Activated naive CD8-positive, alpha-beta T cell treated with anti-CD3 and anti-CD28 coated beads, Interleukin-2, amount 10 ng/mL, durations not matched to agents 7 days and 5 days (primary cell): ENCODE measurements at regions not wholly inside any gene's neighbourhood (a gene's known extent, or its start where the extent isn't known, plus 50 kb on each side); places are given as distances from the start of the nearest gene placed in this dataset.

Experiments used
- ATAC-seq: fragments of 150-1000 bp; cut with Tn5 transposase; one replicate; pipeline ENCODE4 v1.10.0; 2021; ENCODE audit warnings: low read depth, moderate library complexity
- POLR2A ChIA-PET: fragments of 350-600 bp; sonication (Branson Sonifier 250); formaldehyde crosslinking; loops from one replicate; lab custom pipeline; 2021; ENCODE audit warnings: antibody characterized with exemption; lab: Charles Lee
- DNase-seq: peaks from one replicate; pipeline ENCODE4 v3.0.0; 2021
- H3K27ac Mint-ChIP-seq: one replicate; pipeline ENCODE4 v1.8.0; 2022; ENCODE audit warnings: mild to moderate bottlenecking, mixed read lengths
- H3K27me3 Mint-ChIP-seq: one replicate; pipeline ENCODE4 v1.8.0; 2022; ENCODE audit warnings: mild to moderate bottlenecking, moderate library complexity, mixed read lengths
- H3K36me3 Mint-ChIP-seq: one replicate; pipeline ENCODE4 v1.8.0; 2021; ENCODE audit warnings: mild to moderate bottlenecking, mixed read lengths
- H3K4me1 Mint-ChIP-seq: one replicate; pipeline ENCODE4 v1.8.0; 2021; ENCODE audit warnings: mixed read lengths
- H3K4me3 Mint-ChIP-seq: one replicate; pipeline ENCODE4 v1.8.0; 2022; ENCODE audit warnings: mild to moderate bottlenecking, moderate library complexity, mixed read lengths
- H3K9me3 Mint-ChIP-seq: one replicate; pipeline ENCODE4 v1.8.0; 2021; ENCODE audit warnings: mixed read lengths

DNA sequence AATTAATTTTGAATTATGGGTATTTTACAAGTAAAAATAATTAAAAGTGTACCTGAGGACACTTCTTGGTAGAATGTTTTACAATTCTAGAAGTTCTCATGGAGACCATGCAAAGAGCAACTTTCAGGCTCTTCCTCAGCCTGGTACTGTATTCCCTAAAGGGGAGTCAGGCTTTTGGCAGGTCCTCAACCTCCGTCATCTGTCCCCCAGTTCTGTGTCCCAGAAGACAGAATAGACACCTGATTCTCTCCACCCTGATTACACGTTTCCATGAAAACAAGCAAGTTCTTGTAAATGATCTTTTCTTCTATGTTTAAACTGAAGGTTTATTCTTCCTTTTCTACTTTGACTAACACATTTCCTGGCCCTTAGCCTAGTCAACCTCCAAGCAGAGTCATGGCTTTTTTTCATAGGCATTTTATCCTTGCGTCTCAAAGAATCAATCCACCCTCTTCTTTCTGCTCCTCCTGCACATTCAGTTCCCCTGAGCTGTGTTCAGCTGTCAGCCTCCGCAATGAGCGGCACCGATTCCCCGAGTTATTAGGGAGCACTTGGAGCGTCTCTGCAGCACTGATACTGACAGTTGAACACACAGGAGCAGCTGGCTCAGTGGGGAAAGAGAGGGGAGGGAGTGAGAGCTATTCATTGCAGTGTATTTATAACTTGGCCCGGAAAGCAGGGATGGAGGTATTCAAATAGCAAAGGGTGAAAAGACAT is 1082.4 kb upstream of the MAP3K7 start:
- H3K9me3 Mint-ChIP-seq, result peaks cover 3% of the 10 kb centered on the region
- DNase-seq (no peak), ATAC-seq (no peak)
- no peaks in the 10 kb centered on the region for H3K36me3 Mint-ChIP-seq
- H3K27ac Mint-ChIP-seq, result no peak overlapping the region
- POLR2A ChIA-PET, result no interaction called here
- H3K4me1 Mint-ChIP-seq, result no peaks in the 10 kb centered on the region
- no peaks in the 10 kb centered on the region for H3K27me3 Mint-ChIP-seq
- no peak overlapping the region for H3K4me3 Mint-ChIP-seq

DNA sequence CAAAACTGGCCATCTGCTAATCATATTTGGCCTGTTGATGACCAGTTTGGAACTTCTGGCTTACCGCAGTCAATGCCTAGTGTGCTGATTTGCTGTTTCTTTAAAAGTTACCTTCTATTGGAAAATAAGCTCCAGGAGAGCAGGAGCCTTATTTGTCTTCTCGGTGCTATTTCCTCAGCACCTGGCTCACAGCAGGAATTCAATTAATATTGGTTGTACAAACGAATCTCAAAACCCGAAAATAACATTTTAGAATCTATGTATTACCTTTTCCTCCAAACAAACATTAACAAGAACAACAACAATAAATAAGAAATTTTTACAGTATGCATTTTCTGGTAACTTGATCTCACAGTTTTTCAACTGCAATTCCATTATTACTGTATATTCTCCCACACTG is 1080.7 kb upstream of the MAP3K7 start:
- POLR2A ChIA-PET, result no interaction called here
- H3K4me3 Mint-ChIP-seq, result no peak overlapping the region
- ATAC-seq (no peak), DNase-seq (no peak)
- no peaks in the 10 kb centered on the region for H3K4me1 Mint-ChIP-seq
- H3K27ac Mint-ChIP-seq, result no peak overlapping the region
- no peaks in the 10 kb centered on the region for H3K36me3 Mint-ChIP-seq
- no peaks in the 10 kb centered on the region for H3K27me3 Mint-ChIP-seq
- H3K9me3 Mint-ChIP-seq, result peaks cover 4% of the 10 kb centered on the region

DNA sequence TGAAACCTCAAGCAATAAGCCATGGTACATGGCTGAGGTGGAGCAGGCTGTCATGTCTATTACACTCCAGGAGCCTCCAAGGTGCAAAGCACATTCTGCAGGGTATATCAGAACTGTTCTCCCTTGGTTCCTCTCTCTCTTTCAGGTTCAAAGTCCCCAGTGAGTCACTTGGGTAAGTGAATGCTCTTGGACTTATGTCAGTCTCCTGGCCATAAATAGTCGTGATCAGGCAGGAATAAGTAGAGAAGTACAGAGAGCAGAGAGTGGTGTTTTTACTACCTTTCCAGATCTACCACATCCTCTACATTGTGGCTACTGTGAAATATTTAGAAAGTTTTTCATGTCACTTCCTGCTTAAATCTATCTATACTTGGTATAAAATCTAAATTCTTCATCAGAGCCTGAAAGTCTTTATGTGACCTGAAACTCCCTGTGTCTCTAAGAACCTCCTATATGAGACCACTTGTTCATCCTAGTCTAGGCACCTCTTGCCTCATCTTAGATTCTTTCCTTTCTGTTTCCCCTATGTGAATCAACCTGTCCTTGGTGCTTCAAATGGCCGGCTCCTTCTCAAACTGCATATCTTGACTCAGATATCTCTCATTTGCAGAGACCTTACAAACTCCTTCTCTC is 1077.6 kb upstream of the MAP3K7 start:
- DNase-seq, result no peak
- H3K4me1 Mint-ChIP-seq, result no peaks in the 10 kb centered on the region

GRCh38 chr6:91660893-91661292 is 1074.0 kb upstream of the MAP3K7 start:
- Mint-ChIP-seq H3K27me3 (no peaks in the 10 kb centered on the region), H3K4me3 (no peak overlapping the region), H3K27ac (no peak overlapping the region), H3K9me3 (peaks cover 4% of the 10 kb centered on the region), H3K36me3 (no peaks in the 10 kb centered on the region), H3K4me1 (no peaks in the 10 kb centered on the region)
- ATAC-seq, result no peak
- POLR2A ChIA-PET, result no interaction called here
- no peak for DNase-seq

More for the DNA sequence above, 1077.6 kb upstream of the MAP3K7 start:
- POLR2A ChIA-PET, result no interaction called here
- Mint-ChIP-seq H3K4me3 (no peak overlapping the region), H3K9me3 (peaks cover 4% of the 10 kb centered on the region), H3K27me3 (no peaks in the 10 kb centered on the region), H3K27ac (no peak overlapping the region), H3K36me3 (no peaks in the 10 kb centered on the region)
- no peak for ATAC-seq

DNA sequence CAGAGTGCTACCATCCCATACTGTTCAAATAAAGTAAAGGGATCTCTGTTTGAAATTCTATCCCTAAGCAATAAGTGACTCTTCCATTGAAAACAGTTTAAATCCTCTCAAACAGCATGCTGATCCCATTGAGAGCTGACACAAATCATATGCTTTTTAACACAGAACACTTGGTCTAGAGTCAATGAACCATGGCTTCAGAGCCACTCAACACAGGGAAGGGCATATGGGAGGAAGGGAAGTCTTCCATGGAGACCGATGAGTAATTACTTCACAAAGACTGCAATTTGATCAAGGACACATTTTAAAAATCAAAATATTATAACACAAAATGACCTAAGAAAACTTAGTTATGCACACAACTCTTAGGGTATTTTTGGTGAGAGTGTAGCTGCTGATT is 1073.0 kb upstream of the MAP3K7 start:
- POLR2A ChIA-PET, result no interaction called here
- H3K27me3 Mint-ChIP-seq, result no peaks in the 10 kb centered on the region
- H3K4me3 Mint-ChIP-seq, result no peak overlapping the region
- peaks cover 4% of the 10 kb centered on the region for H3K9me3 Mint-ChIP-seq
- no peak overlapping the region for H3K27ac Mint-ChIP-seq
- H3K36me3 Mint-ChIP-seq, result no peaks in the 10 kb centered on the region
- ATAC-seq (no peak), DNase-seq (no peak)
- no peaks in the 10 kb centered on the region for H3K4me1 Mint-ChIP-seq

- Mint-ChIP-seq H3K4me1 (no peaks in the 10 kb centered on the region), H3K36me3 (no peaks in the 10 kb centered on the region), H3K27me3 (no peaks in the 10 kb centered on the region), H3K9me3 (peaks cover 4% of the 10 kb centered on the region), H3K27ac (no peak overlapping the region), H3K4me3 (no peak overlapping the region)
- POLR2A ChIA-PET, result no interaction called here
- ATAC-seq (no peak), DNase-seq (no peak)
Measured at GRCh38 chr6:91654793-91655192, 1067.9 kb upstream of the MAP3K7 start.

DNA sequence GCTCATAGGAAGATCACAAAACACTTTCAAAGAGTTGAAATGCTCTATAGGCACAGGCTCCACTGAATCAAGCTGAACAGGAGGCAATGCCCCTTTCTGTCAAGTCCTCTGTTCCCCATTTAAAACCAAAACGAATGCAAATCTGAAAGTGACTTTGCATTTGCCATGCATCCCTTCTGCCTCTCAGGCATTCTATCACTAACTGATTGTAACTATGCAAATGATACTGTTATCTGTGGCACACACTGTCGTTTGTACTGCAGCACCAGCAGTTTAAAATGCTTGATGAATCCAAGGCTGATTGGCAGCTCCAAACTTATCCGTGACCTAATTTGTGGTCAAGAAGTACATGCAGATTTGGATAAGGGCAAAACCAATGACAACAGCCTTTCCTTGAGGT is 1067.5 kb upstream of the MAP3K7 start:
- no peak overlapping the region for H3K27ac Mint-ChIP-seq
- H3K36me3 Mint-ChIP-seq, result no peaks in the 10 kb centered on the region
- ATAC-seq (no peak), DNase-seq (no peak)
- no peak overlapping the region for H3K4me3 Mint-ChIP-seq
- no peaks in the 10 kb centered on the region for H3K27me3 Mint-ChIP-seq
- POLR2A ChIA-PET, result no interaction called here
- H3K4me1 Mint-ChIP-seq, result no peaks in the 10 kb centered on the region
- H3K9me3 Mint-ChIP-seq, result peaks cover 4% of the 10 kb centered on the region

DNA sequence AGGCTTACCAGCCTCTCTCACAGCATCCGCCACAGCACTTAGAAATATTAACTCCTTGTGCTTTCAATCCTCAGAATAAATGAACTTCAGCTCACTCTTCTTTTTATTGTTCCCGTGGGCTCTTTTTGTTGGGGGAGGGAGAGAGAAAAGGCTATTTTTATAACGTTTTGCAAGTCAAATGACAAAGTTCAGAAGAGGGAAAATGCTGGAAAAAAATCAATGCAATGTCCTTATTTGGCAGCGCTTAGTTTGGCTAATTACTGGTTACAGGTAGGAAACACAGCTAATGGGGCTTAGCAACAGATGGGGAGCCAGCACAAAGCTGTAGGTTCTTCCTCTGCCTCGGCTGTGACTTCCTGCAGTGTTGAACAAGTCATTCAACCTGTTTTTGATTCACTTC is 1067.0 kb upstream of the MAP3K7 start:
- no peaks in the 10 kb centered on the region for H3K4me1 Mint-ChIP-seq
- DNase-seq (no peak), ATAC-seq (no peak)
- no peaks in the 10 kb centered on the region for H3K36me3 Mint-ChIP-seq
- no peak overlapping the region for H3K27ac Mint-ChIP-seq
- no peak overlapping the region for H3K4me3 Mint-ChIP-seq
- peaks cover 4% of the 10 kb centered on the region for H3K9me3 Mint-ChIP-seq
- no peaks in the 10 kb centered on the region for H3K27me3 Mint-ChIP-seq
- POLR2A ChIA-PET, result no interaction called here

DNA sequence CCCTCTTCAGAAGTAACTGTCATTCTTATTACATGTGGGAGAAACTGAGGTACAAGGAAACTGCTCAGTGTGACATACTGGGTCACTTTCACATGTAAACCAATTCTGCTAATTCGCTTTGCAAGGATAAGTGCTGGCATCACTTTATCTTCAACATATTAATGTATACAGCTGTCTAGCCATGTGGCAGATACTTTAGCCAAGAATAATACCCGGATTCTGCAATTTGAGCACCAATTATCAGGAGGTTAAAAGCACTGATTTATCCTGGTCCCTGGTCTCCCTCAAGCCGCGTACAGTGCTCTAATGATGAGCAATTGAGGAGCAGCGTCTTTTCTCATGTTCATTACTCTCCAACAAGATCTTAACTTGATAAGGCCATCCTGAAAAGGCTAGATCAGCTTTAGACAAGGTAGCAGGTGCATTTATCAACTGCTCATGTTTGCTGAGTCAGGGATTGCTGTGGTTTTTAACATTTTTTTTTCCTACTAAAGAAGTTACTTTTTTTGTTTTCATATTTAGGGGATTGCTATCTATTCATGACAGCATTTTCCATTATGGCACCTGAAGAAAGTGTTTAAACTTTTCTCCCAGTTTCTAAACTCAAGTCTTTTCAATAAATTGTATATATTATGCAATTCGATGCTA is 1066.3 kb upstream of the MAP3K7 start:
- Mint-ChIP-seq H3K27me3 (no peaks in the 10 kb centered on the region), H3K9me3 (peaks cover 4% of the 10 kb centered on the region), H3K4me1 (no peaks in the 10 kb centered on the region), H3K36me3 (no peaks in the 10 kb centered on the region), H3K27ac (no peak overlapping the region), H3K4me3 (no peak overlapping the region)
- POLR2A ChIA-PET, result no interaction called here
- ATAC-seq, result no peak
- DNase-seq, result no peak

GRCh38 chr6:91646649-91647048 is 1059.8 kb upstream of the MAP3K7 start:
- Mint-ChIP-seq H3K4me1 (no peaks in the 10 kb centered on the region), H3K27ac (no peak overlapping the region), H3K36me3 (no peaks in the 10 kb centered on the region), H3K4me3 (no peak overlapping the region), H3K27me3 (no peaks in the 10 kb centered on the region), H3K9me3 (no peaks in the 10 kb centered on the region)
- POLR2A ChIA-PET, result no interaction called here
- ATAC-seq (no peak), DNase-seq (no peak)

DNA sequence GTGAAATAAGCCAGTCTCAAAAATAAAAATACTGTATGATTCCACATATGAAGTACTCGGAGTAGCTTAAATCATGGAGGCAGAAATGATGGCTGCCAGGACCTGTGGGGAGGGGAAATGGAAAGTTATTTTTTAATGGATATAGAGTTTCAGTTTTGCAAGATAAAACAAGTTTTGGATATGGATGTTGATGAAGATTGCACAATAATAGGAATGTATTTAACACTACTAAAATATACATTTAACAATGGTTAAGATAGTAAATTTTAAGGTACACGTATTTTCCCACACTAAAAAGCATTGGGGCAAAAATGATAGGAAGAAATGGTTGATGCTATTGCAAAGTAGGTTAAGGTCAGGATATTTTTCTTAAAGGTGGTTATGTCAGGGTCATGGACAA is 1058.9 kb upstream of the MAP3K7 start:
- Mint-ChIP-seq H3K36me3 (no peaks in the 10 kb centered on the region), H3K4me3 (no peak overlapping the region), H3K27ac (no peak overlapping the region), H3K27me3 (no peaks in the 10 kb centered on the region), H3K9me3 (no peaks in the 10 kb centered on the region), H3K4me1 (no peaks in the 10 kb centered on the region)
- no peak for DNase-seq
- ATAC-seq, result no peak
- POLR2A ChIA-PET, result no interaction called here

- no peak for DNase-seq
- H3K36me3 Mint-ChIP-seq, result no peaks in the 10 kb centered on the region
- H3K27me3 Mint-ChIP-seq, result no peaks in the 10 kb centered on the region
- POLR2A ChIA-PET, result no interaction called here
- no peak overlapping the region for H3K27ac Mint-ChIP-seq
- no peak for ATAC-seq
- H3K4me3 Mint-ChIP-seq, result no peak overlapping the region
- H3K4me1 Mint-ChIP-seq, result no peaks in the 10 kb centered on the region
- no peaks in the 10 kb centered on the region for H3K9me3 Mint-ChIP-seq
Measured at GRCh38 chr6:91637217-91637616, 1050.3 kb upstream of the MAP3K7 start.

DNA sequence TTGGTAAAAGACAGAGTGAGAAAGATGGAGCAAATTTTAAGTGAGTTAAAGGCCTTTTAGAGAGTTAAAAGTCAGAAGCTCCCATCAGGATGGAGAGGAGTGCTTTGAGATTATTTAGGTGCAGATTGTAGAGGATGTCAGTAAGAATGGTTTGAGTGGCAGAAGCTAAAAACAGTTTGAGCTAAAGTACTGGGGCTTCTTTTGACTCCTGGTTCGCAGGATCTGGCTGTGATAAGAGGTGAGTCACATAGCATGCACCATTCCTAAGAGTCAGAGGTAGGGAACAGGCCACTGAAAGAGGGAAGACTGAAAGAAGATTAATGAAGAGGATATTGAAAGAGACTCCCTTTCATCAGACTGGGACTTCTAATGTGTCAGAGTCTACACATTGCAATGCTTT is 1047.9 kb upstream of the MAP3K7 start:
- Mint-ChIP-seq H3K9me3 (no peaks in the 10 kb centered on the region), H3K4me3 (no peak overlapping the region), H3K36me3 (no peaks in the 10 kb centered on the region), H3K27me3 (no peaks in the 10 kb centered on the region), H3K4me1 (no peaks in the 10 kb centered on the region), H3K27ac (no peak overlapping the region)
- POLR2A ChIA-PET, result no interaction called here
- DNase-seq (no peak), ATAC-seq (no peak)
